ENCODE measurements at regions not wholly inside any gene's neighbourhood (a gene's known extent, or its start where the extent isn't known, plus 50 kb on each side); places are given as distances from the start of the nearest gene placed in this dataset.

DNA sequence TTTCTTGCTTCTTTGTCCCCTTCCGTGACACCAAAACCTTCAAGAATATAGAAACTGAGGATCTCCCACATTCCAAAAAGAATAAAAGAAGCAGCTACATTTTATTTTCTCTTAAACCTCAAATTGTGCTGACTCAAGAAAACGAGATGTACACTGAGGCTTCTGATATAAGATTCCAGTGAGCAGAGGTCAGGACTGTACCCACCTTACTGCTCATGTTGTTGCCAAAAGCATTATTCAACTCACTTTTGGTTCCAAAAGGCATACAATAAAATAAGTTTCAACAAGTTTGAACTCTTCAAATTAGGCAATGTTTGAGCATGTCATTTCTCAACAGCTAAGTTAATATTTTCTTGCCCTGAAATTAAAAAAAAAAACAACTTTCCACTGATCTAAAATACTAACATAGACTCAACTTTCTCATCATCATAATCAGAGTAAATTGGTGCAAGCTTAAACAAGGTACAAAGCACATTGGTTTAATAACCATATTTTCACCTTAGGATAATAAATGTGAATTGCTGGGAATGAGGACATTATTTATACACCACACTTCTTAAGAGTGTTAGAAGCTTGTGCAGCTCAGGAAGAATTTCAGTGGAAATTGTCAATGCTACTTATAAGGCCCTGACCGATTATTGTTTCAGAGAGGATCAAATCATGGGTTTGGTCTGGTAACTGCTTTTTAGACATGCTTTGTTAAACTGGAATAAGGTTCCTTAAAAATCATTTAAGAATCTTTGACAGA lies 629.0 kb upstream of the IGFBP3 start:
- no peak for DNase-seq
- WGBS (ENCODE audit: insufficient coverage), result 78% methylated on average over 1 of the region's 3 CpGs
- Mint-ChIP-seq H3K4me3 (no peak overlapping the region), H3K4me1 (no peaks in the 10 kb centered on the region), H3K9me3 (ENCODE audit: insufficient read depth) (no peaks in the 10 kb centered on the region), H3K27ac (no peak overlapping the region), H3K27me3 (no peaks in the 10 kb centered on the region)
- Histone ChIP-seq H2AFZ (ENCODE audit: insufficient read depth, low read depth, low read length, poor library complexity, severe bottlenecking) (no peak overlapping the region), H3K9me3 (ENCODE audit: control extremely low read depth in 1 of 3, control insufficient read depth in 2 of 3, insufficient read depth in 1 of 3, low read length in 2 of 3) (no peaks in the 10 kb centered on the region), H3K4me2 (replicated peaks; ENCODE audit: low read depth, low read length, poor library complexity, severe bottlenecking) (no peak overlapping the region), H3K79me2 (ENCODE audit: control insufficient read depth, insufficient read depth, low read length) (no peaks in the 10 kb centered on the region), H3K27me3 (replicated peaks in 1 of 4; ENCODE audit: control extremely low read depth in 1 of 4, control insufficient read depth in 3 of 4, insufficient read depth in 4 of 4, low read length in 3 of 4) (no peaks in the 10 kb centered on the region), H3K4me3 (ENCODE audit: control extremely low read depth in 1 of 5, extremely low read depth in 1 of 5, insufficient read depth in 1 of 5, low read depth in 2 of 5, low read length in 4 of 5) (no peak overlapping the region), H3K9ac (ENCODE audit: low read length) (no peak overlapping the region), H3K27ac (ENCODE audit: low read length in 2 of 2) (no peak overlapping the region), H4K20me1 (ENCODE audit: control insufficient read depth, insufficient read depth, low read length, poor library complexity, severe bottlenecking) (no peaks in the 10 kb centered on the region), H3K4me1 (ENCODE audit: control insufficient read depth in 2 of 2, insufficient read depth in 2 of 2, low read length in 2 of 2) (no peaks in the 10 kb centered on the region), H3K36me3 (replicated peaks in 1 of 2; ENCODE audit: control extremely low read depth in 1 of 2, control insufficient read depth in 1 of 2, extremely low read depth in 1 of 2, insufficient read depth in 2 of 2, low read length in 1 of 2) (no peaks in the 10 kb centered on the region)
- no peak for TF ChIP-seq EZH2 (IDR thresholded peaks at IDR 0.05; ENCODE audit: borderline replicate concordance, insufficient read depth, low read depth, low read length, poor library complexity, severe bottlenecking)
- TF ChIP-seq, protein P1, sequence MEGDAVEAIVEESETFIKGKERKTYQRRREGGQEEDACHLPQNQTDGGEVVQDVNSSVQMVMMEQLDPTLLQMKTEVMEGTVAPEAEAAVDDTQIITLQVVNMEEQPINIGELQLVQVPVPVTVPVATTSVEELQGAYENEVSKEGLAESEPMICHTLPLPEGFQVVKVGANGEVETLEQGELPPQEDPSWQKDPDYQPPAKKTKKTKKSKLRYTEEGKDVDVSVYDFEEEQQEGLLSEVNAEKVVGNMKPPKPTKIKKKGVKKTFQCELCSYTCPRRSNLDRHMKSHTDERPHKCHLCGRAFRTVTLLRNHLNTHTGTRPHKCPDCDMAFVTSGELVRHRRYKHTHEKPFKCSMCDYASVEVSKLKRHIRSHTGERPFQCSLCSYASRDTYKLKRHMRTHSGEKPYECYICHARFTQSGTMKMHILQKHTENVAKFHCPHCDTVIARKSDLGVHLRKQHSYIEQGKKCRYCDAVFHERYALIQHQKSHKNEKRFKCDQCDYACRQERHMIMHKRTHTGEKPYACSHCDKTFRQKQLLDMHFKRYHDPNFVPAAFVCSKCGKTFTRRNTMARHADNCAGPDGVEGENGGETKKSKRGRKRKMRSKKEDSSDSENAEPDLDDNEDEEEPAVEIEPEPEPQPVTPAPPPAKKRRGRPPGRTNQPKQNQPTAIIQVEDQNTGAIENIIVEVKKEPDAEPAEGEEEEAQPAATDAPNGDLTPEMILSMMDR (IDR thresholded peaks at IDR 0.05), result no peak
- CTCF ChIA-PET, result no interaction called here
- POLR2A ChIA-PET, result no interaction called here
- intact Hi-C loops (cut with micrococcal nuclease), result no loop called here
- no peak for ATAC-seq (ENCODE audit: low read depth)

DNA sequence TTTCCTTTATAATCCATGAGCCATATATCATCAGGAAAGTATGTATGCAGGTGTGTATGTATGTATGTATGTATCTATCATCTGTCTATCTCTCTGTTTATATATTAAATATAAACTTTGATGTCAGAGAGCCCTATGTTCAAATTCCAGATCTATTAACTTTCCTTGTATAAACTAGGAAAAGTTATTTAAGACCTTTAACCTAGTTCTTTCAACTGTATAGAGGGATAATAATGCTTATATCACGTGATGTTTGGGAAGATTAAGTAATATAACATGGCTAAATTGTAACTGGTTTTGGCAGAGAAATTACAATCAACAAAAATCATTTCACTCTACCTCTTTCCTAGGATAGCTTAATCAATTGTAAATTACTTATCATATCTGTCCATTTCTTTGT lies 628.3 kb upstream of the IGFBP3 start:
- Mint-ChIP-seq H3K27me3 (no peaks in the 10 kb centered on the region), H3K4me1 (no peaks in the 10 kb centered on the region), H3K4me3 (no peak overlapping the region), H3K27ac (no peak overlapping the region), H3K9me3 (ENCODE audit: insufficient read depth) (no peaks in the 10 kb centered on the region)
- H4K20me1 ChIP-seq (ENCODE audit: control insufficient read depth, insufficient read depth, low read length, poor library complexity, severe bottlenecking), result no peaks in the 10 kb centered on the region
- H3K4me3 ChIP-seq (ENCODE audit: control extremely low read depth in 1 of 5, extremely low read depth in 1 of 5, insufficient read depth in 1 of 5, low read depth in 2 of 5, low read length in 4 of 5), result no peak overlapping the region
- H3K9ac ChIP-seq (ENCODE audit: low read length), result no peak overlapping the region
- no peak for DNase-seq
- no peak overlapping the region for H2AFZ ChIP-seq (ENCODE audit: insufficient read depth, low read depth, low read length, poor library complexity, severe bottlenecking)
- TF ChIP-seq, protein P1 (IDR thresholded peaks at IDR 0.05), result no peak
- no peak for TF ChIP-seq EZH2 (IDR thresholded peaks at IDR 0.05; ENCODE audit: borderline replicate concordance, insufficient read depth, low read depth, low read length, poor library complexity, severe bottlenecking)
- H3K79me2 ChIP-seq (ENCODE audit: control insufficient read depth, insufficient read depth, low read length), result no peaks in the 10 kb centered on the region
- H3K4me2 ChIP-seq (replicated peaks; ENCODE audit: low read depth, low read length, poor library complexity, severe bottlenecking), result no peak overlapping the region
- H3K27ac ChIP-seq (ENCODE audit: low read length in 2 of 2), result no peak overlapping the region
- intact Hi-C loops (cut with micrococcal nuclease), result no loop called here
- H3K9me3 ChIP-seq (ENCODE audit: control extremely low read depth in 1 of 3, control insufficient read depth in 2 of 3, insufficient read depth in 1 of 3, low read length in 2 of 3), result no peaks in the 10 kb centered on the region
- ChIA-PET POLR2A (no interaction called here), CTCF (no interaction called here)
- H3K4me1 ChIP-seq (ENCODE audit: control insufficient read depth in 2 of 2, insufficient read depth in 2 of 2, low read length in 2 of 2), result no peaks in the 10 kb centered on the region
- WGBS (ENCODE audit: insufficient coverage), result no CpG with 5 or more reads among the region's 1 CpG
- no peak for ATAC-seq (ENCODE audit: low read depth)
- H3K36me3 ChIP-seq (replicated peaks in 1 of 2; ENCODE audit: control extremely low read depth in 1 of 2, control insufficient read depth in 1 of 2, extremely low read depth in 1 of 2, insufficient read depth in 2 of 2, low read length in 1 of 2), result no peaks in the 10 kb centered on the region
- H3K27me3 ChIP-seq (replicated peaks in 1 of 4; ENCODE audit: control extremely low read depth in 1 of 4, control insufficient read depth in 3 of 4, insufficient read depth in 4 of 4, low read length in 3 of 4), result no peaks in the 10 kb centered on the region
